Lung (tissue), 11 donors: ENCODE measurements at regions not wholly inside any gene's neighbourhood (a gene's known extent, or its start where the extent isn't known, plus 50 kb on each side); places are given as distances from the start of the nearest gene placed in this dataset.

Source experiments
- ATAC-seq: fragments of 200-7000 bp; cut with Tn5 transposase; one replicate; pipeline ENCODE4 v1.9.1; 2020; ENCODE audit warnings: moderate number of reproducible peaks; ENCODE audit not compliant: insufficient read depth, low FRiP score
- DNase-seq, 3 donors: peaks; one replicate each; pipeline ENCODE4 v3.0.0-alpha.2; 2013 to 2017
- H3K27ac ChIP-seq, 2 donors: one replicate each; pipeline ENCODE4 v1.5.1; 2013; ENCODE audit warnings: mild to moderate bottlenecking in 2 of 2, moderate library complexity in 2 of 2, control low read depth in 1 of 2, inconsistent platforms in 1 of 2, low read depth in 1 of 2, low read length in 1 of 2
- H3K27me3 ChIP-seq, 3 donors: one replicate each; pipeline ENCODE4 v1.5.1; 2013; ENCODE audit warnings: low read length in 2 of 3; ENCODE audit not compliant: control insufficient read depth in 3 of 3, insufficient read depth in 3 of 3
- H3K36me3 ChIP-seq, 4 donors: one replicate each; pipeline ENCODE4 v1.5.1; 2013; ENCODE audit warnings: low read length in 4 of 4, mild to moderate bottlenecking in 1 of 4, moderate library complexity in 1 of 4; ENCODE audit not compliant: control insufficient read depth in 4 of 4, insufficient read depth in 4 of 4
- H3K4me1 ChIP-seq, 5 donors: one replicate each; pipeline ENCODE4 v1.5.1; 2013; ENCODE audit warnings: low read length in 5 of 5, mild to moderate bottlenecking in 2 of 5, moderate library complexity in 1 of 5; ENCODE audit not compliant: control insufficient read depth in 5 of 5, insufficient read depth in 5 of 5
- H3K4me3 ChIP-seq: one replicate; pipeline ENCODE4 v1.5.1; 2013; ENCODE audit warnings: mild to moderate bottlenecking, control low read depth, moderate library complexity
- H3K9ac ChIP-seq, 2 donors: one replicate each; pipeline ENCODE4 v1.5.1; 2013; ENCODE audit warnings: low read length in 2 of 2, control low read depth in 1 of 2; ENCODE audit not compliant: insufficient read depth in 1 of 2
- H3K9me3 ChIP-seq, 4 donors: one replicate each; pipeline ENCODE4 v1.5.1; 2013; ENCODE audit warnings: low read length in 3 of 4, mild to moderate bottlenecking in 1 of 4, moderate library complexity in 1 of 4; ENCODE audit not compliant: control insufficient read depth in 4 of 4, insufficient read depth in 3 of 4
- WGBS, 2 donors: extraction: QIAGEN DNeasy Blood & Tissue Kit; methylation state at CpG; one replicate each; pipeline ENCODE4 v1.1.7; 2013; 5-methylcytosine and 5-hydroxymethylcytosine counted together
- TF ChIP-seq, protein P1 (sequence below): IDR thresholded peaks from 2 replicates; pipeline ENCODE4 v1.5.1; 2012; ENCODE audit warnings: mild to moderate bottlenecking; ENCODE audit errors: control extremely low read depth, extremely low read depth
- donor health status: control.
- donor health status: control.
- donor health status: Bipolar disorder and iron deficiency.
- donor health status: healthy.
- donor health status: DM: yes; HTN: yes; CAD: no.

DNA sequence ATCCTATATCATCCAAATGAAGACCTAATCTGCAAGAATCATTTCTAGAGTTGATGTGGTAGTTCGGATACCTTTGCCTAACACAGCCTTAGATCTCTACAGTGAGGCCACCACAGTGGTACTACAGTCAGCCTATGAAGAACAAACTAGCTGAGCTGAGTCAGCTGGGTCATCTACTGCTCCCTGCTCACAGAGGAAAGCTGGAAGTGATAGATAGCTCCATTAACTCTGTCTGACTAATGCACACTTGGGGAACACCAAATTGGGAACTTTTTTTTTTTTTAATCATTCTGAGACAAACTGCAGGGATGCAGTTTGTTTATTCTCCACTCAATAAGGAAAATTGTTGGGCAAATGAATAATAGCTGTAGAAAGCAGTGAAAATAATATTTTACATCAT, 1160.6 kb downstream of the PCDH9 start:
- TF ChIP-seq, protein P1, sequence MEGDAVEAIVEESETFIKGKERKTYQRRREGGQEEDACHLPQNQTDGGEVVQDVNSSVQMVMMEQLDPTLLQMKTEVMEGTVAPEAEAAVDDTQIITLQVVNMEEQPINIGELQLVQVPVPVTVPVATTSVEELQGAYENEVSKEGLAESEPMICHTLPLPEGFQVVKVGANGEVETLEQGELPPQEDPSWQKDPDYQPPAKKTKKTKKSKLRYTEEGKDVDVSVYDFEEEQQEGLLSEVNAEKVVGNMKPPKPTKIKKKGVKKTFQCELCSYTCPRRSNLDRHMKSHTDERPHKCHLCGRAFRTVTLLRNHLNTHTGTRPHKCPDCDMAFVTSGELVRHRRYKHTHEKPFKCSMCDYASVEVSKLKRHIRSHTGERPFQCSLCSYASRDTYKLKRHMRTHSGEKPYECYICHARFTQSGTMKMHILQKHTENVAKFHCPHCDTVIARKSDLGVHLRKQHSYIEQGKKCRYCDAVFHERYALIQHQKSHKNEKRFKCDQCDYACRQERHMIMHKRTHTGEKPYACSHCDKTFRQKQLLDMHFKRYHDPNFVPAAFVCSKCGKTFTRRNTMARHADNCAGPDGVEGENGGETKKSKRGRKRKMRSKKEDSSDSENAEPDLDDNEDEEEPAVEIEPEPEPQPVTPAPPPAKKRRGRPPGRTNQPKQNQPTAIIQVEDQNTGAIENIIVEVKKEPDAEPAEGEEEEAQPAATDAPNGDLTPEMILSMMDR, result no peak
- no peak for DNase-seq
- Histone ChIP-seq H3K4me3 (no peak overlapping the region), H3K27me3 (no peaks in the 10 kb centered on the region), H3K27ac (no peak overlapping the region), H3K9me3 (no peaks in the 10 kb centered on the region), H3K4me1 (no peaks in the 10 kb centered on the region), H3K36me3 (no peaks in the 10 kb centered on the region), H3K9ac (no peak overlapping the region)
- ATAC-seq, result no peak
- 69 to 82% methylated on average over 1 of the region's 1 CpG for WGBS, 2 donors

DNA sequence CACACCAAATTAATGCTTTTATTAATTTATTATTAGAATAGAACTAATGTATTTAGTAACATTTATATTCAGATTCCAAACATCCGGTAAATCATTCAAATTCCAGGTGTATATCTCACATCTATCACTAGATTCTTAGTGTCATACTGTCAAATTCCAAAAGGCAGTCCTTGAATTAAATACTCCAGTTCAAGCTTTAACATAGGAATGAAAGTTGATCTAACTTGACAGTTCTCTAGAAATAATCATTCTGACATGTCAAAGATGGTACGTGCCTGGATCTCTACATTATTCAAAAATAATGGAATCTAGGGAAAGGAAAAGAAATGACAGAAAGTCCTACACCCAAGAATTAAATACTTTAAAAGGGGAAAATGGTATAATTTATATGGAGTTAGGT, 1161.5 kb downstream of the PCDH9 start:
- DNase-seq (no peak), ATAC-seq (no peak)
- WGBS, 2 donors, result 45% methylated on average over 2 of the region's 2 CpGs
- Histone ChIP-seq H3K4me1 (no peaks in the 10 kb centered on the region), H3K27ac (no peak overlapping the region), H3K27me3 (no peaks in the 10 kb centered on the region), H3K4me3 (no peak overlapping the region), H3K9ac (no peak overlapping the region), H3K36me3 (no peaks in the 10 kb centered on the region), H3K9me3 (no peaks in the 10 kb centered on the region)
- TF ChIP-seq, protein P1, result no peak

DNA sequence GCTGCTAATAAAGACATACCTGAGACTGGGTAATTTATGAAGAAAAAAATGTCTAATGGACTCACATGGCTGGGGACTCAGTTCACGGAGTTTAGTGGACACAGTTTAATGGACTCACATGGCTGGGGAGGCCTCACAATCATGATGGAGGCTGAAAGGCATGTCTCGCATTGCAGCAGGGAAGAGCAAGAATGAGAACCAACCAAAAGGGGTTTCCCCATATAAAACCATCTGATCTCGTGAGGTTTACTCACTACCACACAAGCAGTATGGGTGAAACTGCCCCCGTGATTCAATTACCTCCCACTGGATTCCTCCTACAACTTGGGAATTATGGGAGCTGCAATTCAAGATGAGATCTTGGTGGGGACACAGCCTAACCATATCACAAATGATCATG, 1181.2 kb downstream of the PCDH9 start:
- TF ChIP-seq, protein P1, result no peak
- Histone ChIP-seq H3K27me3 (no peaks in the 10 kb centered on the region), H3K9ac (no peak overlapping the region), H3K9me3 (peaks cover 0 to 7% (median 0%) of the 10 kb centered on the region in 4 donors), H3K27ac (no peak overlapping the region), H3K4me1 (no peaks in the 10 kb centered on the region), H3K4me3 (no peak overlapping the region), H3K36me3 (no peaks in the 10 kb centered on the region)
- WGBS, 2 donors, result 69 to 78% methylated on average over 4 of the region's 4 CpGs
- no peak for ATAC-seq
- no peak for DNase-seq

DNA sequence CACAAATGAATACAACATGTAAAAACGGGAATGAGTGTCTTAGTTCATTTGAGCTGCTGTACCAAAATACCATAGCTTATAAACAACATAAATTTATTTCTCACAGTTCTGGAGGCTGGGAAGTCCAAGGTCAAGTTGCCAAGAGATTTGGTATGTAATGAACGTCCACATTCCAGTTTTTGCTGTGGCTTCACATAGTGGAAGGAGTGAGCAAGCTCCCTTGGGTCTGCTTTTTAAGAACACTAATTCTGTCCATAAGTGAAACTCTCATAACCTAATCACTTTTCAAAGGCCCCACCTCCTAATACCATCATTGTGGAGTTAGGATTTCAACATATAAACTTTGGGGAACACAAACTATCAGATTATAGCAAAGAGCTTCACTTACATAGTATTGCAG, 1189.6 kb downstream of the PCDH9 start:
- Histone ChIP-seq H3K4me1 (no peaks in the 10 kb centered on the region), H3K9me3 (no peaks in the 10 kb centered on the region), H3K27me3 (no peaks in the 10 kb centered on the region), H3K27ac (no peak overlapping the region), H3K36me3 (no peaks in the 10 kb centered on the region), H3K9ac (no peak overlapping the region), H3K4me3 (no peak overlapping the region)
- DNase-seq, result no peak
- WGBS, 2 donors, result 77 to 79% methylated on average over 2 of the region's 2 CpGs
- TF ChIP-seq, protein P1, result no peak
- no peak for ATAC-seq
